HG03432 (cell line): ENCODE measurements at regions not wholly inside any gene's neighbourhood (a gene's known extent, or its start where the extent isn't known, plus 50 kb on each side); places are given as distances from the start of the nearest gene placed in this dataset.

Experiments
- ATAC-seq: cut with Tn5 transposase; IDR thresholded peaks from one replicate; pipeline ENCODE4 v1.9.1; 2021; ENCODE audit warnings: mild to moderate bottlenecking, moderate library complexity; ENCODE audit not compliant: unreplicated experiment

DNA sequence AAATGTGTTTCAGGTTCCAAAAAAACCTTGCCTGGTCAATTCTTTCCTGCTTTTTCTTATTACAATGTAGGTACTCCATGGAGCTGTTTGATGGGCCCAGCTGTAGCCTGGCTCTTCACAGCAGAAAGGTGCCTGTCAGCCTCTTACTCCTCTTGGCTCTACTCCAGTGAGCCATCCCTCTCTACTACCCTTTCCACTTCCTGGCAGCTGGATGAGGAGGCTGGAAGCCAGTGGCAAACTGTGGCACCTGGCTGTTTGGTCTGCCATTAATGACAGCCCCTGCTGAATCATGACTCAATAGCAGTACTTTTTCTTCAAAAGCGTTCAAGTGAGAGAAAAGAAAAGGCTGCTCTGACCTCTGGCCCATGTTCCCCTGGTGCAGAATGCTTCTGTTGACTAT lies 618.1 kb downstream of the PYDC2 start:
- no peak for ATAC-seq

DNA sequence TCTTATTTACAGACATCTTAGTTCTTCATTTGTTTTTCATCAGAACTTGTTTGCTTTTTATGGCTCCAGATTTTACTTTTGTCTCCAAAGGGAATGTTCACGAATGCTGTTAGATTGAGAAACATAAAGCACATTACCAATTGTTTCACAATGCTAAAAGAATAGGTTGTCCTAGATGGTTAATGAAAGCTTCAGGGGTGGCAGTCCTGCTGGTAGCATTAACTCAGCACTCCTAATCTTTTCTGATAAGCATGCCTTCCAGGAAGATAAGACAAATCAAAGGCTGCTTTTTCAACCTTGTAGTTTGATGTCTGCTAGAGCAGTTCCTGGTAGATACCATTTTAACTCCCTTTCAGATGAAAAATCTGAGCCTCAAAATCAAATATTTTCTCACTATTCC lies 619.4 kb downstream of the PYDC2 start:
- no peak for ATAC-seq

DNA sequence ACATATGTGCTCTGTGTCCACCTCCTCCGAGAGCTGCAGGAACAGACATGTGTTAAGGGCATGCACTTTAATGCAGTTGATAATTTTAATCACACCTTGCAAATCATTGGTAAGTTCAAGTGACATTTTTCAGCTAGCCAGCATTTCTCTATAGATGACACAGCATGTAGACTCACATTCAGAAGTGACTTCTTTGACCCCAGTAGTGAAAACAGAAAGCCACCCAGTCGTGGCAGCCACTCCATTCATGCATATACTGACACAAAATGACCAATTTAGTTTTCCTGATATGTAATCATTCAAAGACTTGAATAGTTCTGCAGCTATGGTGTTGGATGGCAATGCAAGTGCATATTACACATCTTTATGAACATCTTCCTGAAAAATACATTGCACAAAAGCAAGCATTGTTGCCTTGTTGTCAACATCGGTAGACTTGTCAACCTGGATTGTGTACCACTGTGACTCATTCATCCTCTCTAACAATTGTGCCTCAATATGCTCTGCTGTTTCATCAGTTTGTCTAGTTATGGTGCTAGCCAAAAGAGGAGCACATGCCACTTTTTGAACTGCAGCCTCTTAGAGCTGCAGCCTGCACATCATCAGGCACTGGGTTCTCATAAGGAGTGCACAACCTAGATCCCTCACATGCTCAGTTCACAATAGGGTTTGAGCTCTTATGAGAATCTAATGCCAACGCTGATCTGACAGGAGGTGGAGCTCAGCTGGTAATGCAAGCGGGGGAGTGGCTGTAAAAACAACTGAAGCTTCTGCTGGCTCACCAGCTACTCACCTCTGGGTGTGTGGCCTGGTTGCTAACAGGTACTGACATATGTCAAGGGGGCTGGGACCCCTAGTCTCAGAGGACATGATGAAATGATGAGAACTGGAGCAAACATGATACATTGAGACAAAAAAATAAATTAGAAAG lies 622.0 kb downstream of the PYDC2 start:
- peak; percentile 97 for ATAC-seq
